Activated CD8-positive, alpha-beta T cell treated with anti-CD3 and anti-CD28 coated beads for 36 hours (primary cell): ENCODE measurements at regions not wholly inside any gene's neighbourhood (a gene's known extent, or its start where the extent isn't known, plus 50 kb on each side); places are given as distances from the start of the nearest gene placed in this dataset.

Source experiments
- ATAC-seq: fragments of 200-7000 bp; cut with Tn5 transposase; one replicate; pipeline ENCODE4 v1.10.0; 2021; ENCODE audit warnings: mild to moderate bottlenecking, moderate library complexity
- CTCF ChIA-PET: fragments of 350-600 bp; sonication (Branson Sonifier 250); formaldehyde crosslinking; loops from one replicate; lab custom pipeline; 2021; ENCODE audit warnings: antibody characterized with exemption; lab: Charles Lee
- POLR2A ChIA-PET: fragments of 350-600 bp; sonication (Branson Sonifier 250); formaldehyde crosslinking; loops from one replicate; lab custom pipeline; 2021; ENCODE audit warnings: antibody characterized with exemption; lab: Charles Lee
- DNase-seq: peaks from one replicate; pipeline ENCODE4 v3.0.0-alpha.2; 2020
- H3K27ac Mint-ChIP-seq: one replicate; pipeline ENCODE4 v1.8.0; 2021; ENCODE audit warnings: mild to moderate bottlenecking, mixed read lengths
- H3K27me3 Mint-ChIP-seq: one replicate; pipeline ENCODE4 v1.8.0; 2021; ENCODE audit warnings: mixed read lengths
- H3K36me3 Mint-ChIP-seq: one replicate; pipeline ENCODE4 v1.8.0; 2021; ENCODE audit warnings: low read depth, mixed read lengths
- H3K4me1 Mint-ChIP-seq: one replicate; pipeline ENCODE4 v1.8.0; 2021; ENCODE audit warnings: low read depth, mixed read lengths
- H3K4me3 Mint-ChIP-seq: one replicate; pipeline ENCODE4 v1.8.0; 2021; ENCODE audit warnings: mild to moderate bottlenecking, moderate library complexity, mixed read lengths
- H3K9me3 Mint-ChIP-seq: one replicate; pipeline ENCODE4 v1.8.0; 2021; ENCODE audit warnings: mixed read lengths
- CTCF ChIP-seq: fragments of 200-600 bp; IDR thresholded peaks from one replicate; pipeline ENCODE4 v1.8.0; 2022; ENCODE audit warnings: antibody characterized with exemption, mild to moderate bottlenecking
- intact Hi-C: fragments of 100-400 bp; cut with micrococcal nuclease; formaldehyde crosslinking; loops from one replicate; pipeline ENCODE4 v1.10.0; 2022

DNA sequence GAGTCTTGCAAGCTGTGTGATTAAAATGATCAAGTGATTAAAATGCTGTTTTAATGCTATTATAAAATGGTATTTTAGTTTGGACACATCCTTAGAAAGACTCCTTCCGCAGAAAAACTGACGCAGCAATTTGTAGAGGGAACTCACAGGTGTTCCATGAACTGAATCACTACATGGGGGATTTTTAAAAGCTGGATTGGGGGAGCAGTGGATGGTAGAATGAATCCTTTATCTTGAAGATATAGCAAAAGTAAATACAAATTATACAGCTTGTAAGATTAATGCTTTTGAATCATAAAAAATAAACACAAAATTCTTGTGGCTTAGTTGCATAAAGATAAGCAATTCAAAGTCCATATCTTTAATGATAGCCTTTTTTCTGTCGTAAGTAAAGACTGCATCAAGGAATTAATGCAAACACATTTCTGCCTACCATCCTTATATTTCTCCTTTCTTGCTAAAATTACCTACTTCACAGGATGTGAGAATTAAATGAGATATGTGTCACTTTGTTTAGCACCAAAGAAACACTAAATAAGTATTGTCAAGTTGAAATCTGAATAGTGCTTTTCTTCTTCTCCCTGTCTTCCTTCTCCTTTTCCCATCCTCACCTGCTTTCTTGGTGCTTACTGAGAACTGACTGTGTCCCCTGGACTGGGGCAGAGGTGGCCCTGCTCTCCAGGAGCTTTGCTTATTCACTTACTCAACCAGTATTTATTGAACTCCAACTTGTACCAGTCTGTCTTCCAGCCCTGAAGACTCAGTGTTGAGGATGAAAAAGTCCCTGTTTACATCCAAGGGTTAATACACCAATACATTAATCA, 61.5 kb upstream of the F3 start:
- peaks cover 21% of the 10 kb centered on the region for H3K27me3 Mint-ChIP-seq
- ATAC-seq (no peak), DNase-seq (no peak)
- POLR2A ChIA-PET = no interaction called here
- no peak overlapping the region for H3K4me3 Mint-ChIP-seq
- CTCF ChIA-PET = no interaction called here
- no peaks in the 10 kb centered on the region for H3K36me3 Mint-ChIP-seq
- no peaks in the 10 kb centered on the region for H3K9me3 Mint-ChIP-seq
- TF ChIP-seq CTCF = no peak
- no peak overlapping the region for H3K27ac Mint-ChIP-seq
- intact Hi-C loops = no loop called here
- peaks cover 6% of the 10 kb centered on the region for H3K4me1 Mint-ChIP-seq

GRCh38 chr1:94602316-94602715, 60.8 kb upstream of the F3 start:
- H3K36me3 Mint-ChIP-seq = no peaks in the 10 kb centered on the region

GRCh38 chr1:94600556-94600955, 59.0 kb upstream of the F3 start:
- peaks cover 21% of the 10 kb centered on the region for H3K27me3 Mint-ChIP-seq

More at GRCh38 chr1:94602316-94602715, 60.8 kb upstream of the F3 start:
- Mint-ChIP-seq H3K27me3 (peaks cover 21% of the 10 kb centered on the region), H3K4me1 (peaks cover 6% of the 10 kb centered on the region), H3K4me3 (no peak overlapping the region), H3K9me3 (no peaks in the 10 kb centered on the region), H3K27ac (no peak overlapping the region)
- CTCF ChIA-PET = no interaction called here
- peak; percentile 39 for ATAC-seq
- intact Hi-C loops = no loop called here
- no peak for DNase-seq
- POLR2A ChIA-PET = no interaction called here
- TF ChIP-seq CTCF = no peak

GRCh38 chr1:94599095-94599813, 57.7 kb upstream of the F3 start:
- ChIA-PET CTCF (no interaction called here), POLR2A (interaction anchor here (1.0 kb wide), 1 partner anchor 62 kb away, joined by 3 read pairs; no protein-coding TSS in a partner anchor)
- H3K36me3 Mint-ChIP-seq = no peaks in the 10 kb centered on the region
- H3K4me3 Mint-ChIP-seq = no peak overlapping the region
- H3K27me3 Mint-ChIP-seq = peaks cover 19% of the 10 kb centered on the region
- TF ChIP-seq CTCF = no peak
- no peak for ATAC-seq
- intact Hi-C loops = no loop called here
- DNase-seq = no peak
- peaks cover 6% of the 10 kb centered on the region for H3K4me1 Mint-ChIP-seq
- H3K27ac Mint-ChIP-seq = no peak overlapping the region
- H3K9me3 Mint-ChIP-seq = no peaks in the 10 kb centered on the region

More at GRCh38 chr1:94600556-94600955, 59.0 kb upstream of the F3 start:
- ChIA-PET CTCF (no interaction called here), POLR2A (no interaction called here)
- peaks cover 6% of the 10 kb centered on the region for H3K4me1 Mint-ChIP-seq
- intact Hi-C loops = no loop called here
- TF ChIP-seq CTCF = no peak
- ATAC-seq (no peak), DNase-seq (no peak)
- no peaks in the 10 kb centered on the region for H3K9me3 Mint-ChIP-seq
- H3K4me3 Mint-ChIP-seq = no peak overlapping the region
- no peak overlapping the region for H3K27ac Mint-ChIP-seq
- H3K36me3 Mint-ChIP-seq = no peaks in the 10 kb centered on the region

DNA sequence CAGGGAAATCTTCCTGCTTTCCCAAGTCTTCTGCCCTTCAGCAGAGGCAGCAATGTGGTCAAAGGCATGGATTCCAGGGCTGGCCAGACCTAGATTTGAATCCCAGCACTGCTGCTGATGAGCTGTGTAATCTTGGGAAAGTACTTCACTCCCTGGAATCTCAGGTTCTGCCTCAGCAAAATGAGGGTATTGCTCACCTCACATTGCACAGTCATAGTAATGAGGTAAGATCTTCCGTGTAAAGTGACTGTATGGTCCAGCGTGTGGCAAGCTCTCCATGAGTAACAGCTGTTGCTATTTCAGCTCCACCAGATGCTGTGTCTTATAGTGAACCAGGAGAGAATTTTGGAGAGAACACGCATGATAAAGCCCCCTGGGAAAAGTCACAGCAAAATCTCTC, 56.1 kb upstream of the F3 start:
- intact Hi-C loops = no loop called here
- ATAC-seq (no peak), DNase-seq (no peak)
- Mint-ChIP-seq H3K27ac (no peak overlapping the region), H3K4me3 (no peak overlapping the region), H3K4me1 (peaks cover 4% of the 10 kb centered on the region), H3K27me3 (peaks cover 10% of the 10 kb centered on the region), H3K9me3 (no peaks in the 10 kb centered on the region), H3K36me3 (no peaks in the 10 kb centered on the region)
- ChIA-PET POLR2A (no interaction called here), CTCF (no interaction called here)
- TF ChIP-seq CTCF = no peak
